ENCODE measurements at regions not wholly inside any gene's neighbourhood (a gene's known extent, or its start where the extent isn't known, plus 50 kb on each side); places are given as distances from the start of the nearest gene placed in this dataset.

DNA sequence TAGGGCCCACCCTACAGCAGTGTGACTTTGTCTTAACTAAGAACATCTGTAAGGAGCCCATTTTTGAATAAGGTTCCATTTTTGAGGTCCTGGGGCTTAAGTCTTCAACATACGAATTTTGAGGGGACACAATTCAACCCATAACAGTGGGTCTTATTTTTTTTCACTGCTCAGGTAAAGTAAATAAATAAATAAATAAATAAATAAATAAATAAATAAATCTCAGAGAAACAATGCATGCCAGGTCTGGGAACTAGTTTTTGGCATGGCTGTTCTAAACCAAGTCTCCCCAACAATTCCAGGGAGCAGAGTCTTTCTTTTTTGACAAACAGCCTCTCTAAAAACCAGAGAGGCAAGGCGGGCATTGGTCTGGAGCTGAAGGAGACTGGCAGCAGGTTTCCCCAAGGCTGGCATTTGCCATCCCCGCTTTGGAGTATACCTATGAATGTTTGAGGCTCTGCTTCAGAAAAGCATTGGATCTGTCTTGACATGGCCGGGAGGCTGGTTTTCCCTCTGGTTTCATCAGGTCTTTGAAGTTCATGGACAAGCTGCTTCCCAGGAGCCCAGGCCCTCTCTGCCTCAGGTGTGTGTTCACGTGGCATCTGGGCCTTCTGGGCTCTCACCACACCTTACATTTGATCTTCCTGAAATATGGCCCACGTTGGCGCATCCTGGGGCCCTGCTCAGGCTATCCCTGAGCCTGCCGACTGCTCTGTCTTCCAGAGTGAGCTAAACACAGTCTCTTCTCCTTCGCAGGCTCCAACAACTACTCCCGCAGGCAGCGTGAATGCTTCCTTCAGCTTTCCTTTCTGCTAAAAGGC, 545.2 kb downstream of the BCL11B start:
- DNase-seq (ENCODE audit: low read depth in 2 of 3, low spot score in 2 of 3) = no peak

DNA sequence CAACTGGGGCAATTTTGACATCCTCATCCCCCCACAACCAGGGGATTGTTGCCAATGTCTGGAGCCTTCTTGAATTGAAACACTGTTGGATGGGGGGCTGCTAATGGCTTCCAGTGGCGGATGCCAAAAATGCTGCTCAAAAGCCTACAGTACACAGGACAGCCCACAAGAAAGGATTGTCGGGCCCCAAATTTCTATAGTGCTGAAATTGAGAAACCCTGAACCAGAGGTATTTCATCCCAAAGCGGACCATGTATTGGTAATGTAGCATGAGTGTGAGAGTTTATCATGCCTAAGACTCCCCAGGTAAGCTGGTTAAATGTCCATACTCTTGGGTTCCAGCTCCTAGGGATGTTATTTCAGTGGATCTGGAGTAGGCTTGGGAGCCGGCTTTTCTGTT, 544.0 kb downstream of the BCL11B start:
- DNase-seq (ENCODE audit: low read depth in 2 of 3, low spot score in 2 of 3) = no peak

DNA sequence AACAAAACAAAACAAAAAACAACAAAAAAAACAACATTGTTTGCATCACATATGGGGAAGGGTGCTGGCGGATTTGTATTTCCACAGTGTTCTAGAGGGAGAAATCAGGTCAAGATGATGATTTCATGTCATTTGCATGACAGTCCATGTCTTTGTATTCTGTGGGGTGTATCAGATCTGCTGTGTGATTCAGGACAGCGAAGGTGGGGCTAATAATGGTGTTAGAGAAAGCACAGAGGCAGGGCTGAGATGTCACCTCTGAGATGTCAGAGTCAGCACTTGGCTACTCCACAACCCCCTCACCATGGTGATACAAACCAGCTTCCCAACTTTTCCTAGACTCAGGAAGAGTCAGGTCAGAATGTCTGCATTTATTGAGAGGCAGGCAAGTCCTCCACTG, 543.2 kb downstream of the BCL11B start:
- DNase-seq (ENCODE audit: low read depth in 2 of 3, low spot score in 2 of 3) = no peak

DNA sequence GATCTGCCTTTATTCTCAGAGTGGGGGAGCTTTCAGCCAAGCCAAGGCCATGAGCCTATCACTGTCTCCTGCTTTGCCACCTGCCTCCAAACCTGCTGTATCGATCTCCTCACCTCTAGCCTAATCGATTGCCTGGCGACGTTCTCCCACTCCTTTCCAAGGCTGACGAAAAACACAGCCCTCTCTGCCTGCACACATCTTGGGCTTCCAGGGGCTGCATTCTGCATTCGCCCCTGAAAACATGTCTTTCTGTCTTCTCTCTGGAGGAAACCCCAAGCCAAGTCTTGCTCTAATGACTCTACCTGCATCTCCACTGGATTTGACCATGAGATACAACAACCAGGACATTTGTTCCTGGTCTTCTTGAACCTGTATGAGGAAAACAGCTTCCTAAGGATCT, 540.7 kb downstream of the BCL11B start:
- DNase-seq (ENCODE audit: low read depth in 2 of 3, low spot score in 2 of 3) = no peak

DNA sequence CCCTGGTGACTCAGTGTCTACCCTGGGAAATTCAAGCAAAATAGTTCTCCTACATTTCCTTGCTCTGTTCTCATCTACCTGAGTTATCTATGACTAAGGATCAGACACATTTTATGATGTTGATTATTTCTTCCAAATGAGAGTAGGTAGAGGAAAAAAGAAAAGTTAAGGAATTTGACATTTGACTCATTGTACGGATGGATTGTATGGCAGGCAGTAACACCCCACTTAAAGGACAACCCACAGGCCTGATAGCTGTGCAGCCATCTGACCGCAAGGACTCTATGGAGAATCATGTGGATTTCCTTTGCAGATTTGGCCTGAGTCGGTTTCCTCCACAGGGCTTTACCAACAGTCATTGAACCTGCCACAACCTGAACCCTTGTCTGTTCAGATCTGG, 540.3 kb downstream of the BCL11B start:
- DNase-seq (ENCODE audit: low read depth in 2 of 3, low spot score in 2 of 3) = no peak

DNA sequence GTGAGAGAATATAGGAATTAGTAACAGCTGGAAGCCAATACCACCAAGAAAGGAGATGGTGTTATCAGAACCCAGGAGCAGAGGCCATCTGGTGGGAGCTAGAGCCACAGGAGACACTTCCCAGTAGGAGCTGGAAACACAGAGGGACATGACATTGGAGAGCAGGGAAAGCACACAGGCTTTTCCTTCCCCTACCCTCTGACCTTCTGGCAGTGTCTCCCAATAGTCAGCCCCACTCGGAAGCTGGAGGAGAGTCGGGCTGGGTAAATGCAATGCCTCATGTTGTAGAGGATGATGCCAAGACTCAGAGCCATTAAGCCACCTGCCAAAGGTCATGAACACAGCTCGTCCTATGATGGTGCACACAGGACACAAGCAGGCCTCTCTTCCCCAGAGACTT, 538.5 kb downstream of the BCL11B start:
- DNase-seq (ENCODE audit: low read depth in 2 of 3, low spot score in 2 of 3) = no peak

DNA sequence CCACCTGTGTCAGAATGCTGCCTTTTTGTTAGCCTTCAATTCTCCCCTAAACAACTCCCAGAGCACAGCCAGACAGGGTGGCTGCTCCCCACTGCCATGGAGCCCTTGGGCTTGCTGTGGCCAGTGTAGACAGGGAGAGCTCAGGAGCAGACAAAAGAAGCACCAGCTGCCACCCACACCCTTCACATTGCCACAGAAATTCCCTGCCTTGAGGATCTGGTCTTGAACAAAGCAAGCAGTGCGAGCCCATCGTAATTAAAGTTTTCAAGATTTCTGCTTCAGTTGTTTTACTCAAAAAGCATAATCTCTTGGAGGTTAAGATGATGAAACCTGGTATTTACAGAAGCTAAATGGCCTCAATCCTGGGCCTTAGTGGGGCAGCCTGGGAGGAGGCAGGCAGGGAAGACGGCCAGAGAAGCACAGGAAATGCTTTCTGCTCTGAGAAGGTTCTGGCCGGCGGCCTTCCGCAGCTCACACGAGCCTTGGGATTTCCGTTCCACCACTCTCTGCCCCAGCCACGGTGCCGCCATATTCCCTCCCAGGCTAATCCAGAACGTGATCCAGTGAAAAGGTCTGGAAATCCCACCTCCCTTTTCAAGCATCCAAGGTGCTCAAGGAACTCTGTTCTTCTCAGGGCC, 535.2 kb downstream of the BCL11B start:
- DNase-seq (ENCODE audit: low read depth in 2 of 3, low spot score in 2 of 3) = no peak

DNA sequence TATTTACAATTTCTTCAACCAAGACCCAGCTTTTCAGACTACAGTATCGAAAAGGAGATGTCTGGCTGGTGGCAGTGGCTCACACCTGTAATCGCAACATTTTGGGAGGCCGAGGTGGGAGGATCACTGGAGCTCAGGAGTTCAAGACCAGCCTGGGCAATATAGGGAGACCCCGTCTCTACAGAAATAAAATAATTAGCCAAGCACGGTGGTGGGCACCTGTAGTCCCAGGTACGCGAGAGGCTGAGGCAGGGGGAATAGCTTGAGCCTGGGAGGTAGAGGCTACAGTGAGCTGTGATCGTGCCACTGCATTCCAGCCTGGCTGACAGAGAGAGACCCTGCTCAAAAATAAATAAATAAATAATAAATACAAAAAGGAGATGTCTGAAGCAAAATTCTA, 530.5 kb downstream of the BCL11B start:
- no peak for DNase-seq (ENCODE audit: low read depth in 2 of 3, low spot score in 2 of 3)

DNA sequence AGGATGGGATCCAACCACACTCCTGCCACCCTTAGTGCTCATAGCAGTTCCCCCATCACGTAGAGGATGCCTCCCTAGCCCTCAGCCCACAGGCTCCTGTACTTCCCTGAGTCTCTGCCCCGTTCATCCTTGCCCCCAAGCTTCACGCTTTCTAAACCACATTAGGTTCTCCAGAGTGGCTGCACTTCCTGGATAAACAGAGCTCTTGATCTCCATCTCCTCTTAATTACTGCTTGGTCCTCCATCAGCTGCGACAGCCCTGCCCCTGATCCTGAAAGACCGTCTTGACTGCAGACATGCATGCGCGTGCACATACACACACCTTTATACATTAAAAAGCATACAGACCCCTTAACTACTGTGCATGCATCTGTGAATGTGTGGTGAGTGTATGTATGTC, 530.0 kb downstream of the BCL11B start:
- no peak for DNase-seq (ENCODE audit: low read depth in 2 of 3, low spot score in 2 of 3)

DNA sequence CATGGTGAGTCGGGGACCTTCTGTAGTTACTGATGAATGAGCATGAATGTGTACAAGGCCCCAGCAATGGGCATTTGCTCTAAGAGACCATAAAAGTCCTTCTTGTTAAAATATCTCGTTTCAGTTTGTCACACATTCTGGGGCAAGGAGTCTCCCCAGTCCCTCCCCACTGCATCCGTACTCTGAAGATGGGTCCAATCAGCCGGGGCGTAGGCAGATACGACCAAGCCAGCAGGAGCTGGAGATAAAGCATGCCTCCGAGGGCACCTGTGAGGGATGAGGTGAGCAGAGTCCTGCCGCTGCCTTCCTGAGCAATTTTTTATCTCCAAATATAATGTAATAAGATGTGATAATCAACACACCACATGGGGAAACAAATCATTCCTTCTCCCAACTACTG, 528.5 kb downstream of the BCL11B start:
- DNase-seq (ENCODE audit: low read depth in 2 of 3, low spot score in 2 of 3) = no peak

DNA sequence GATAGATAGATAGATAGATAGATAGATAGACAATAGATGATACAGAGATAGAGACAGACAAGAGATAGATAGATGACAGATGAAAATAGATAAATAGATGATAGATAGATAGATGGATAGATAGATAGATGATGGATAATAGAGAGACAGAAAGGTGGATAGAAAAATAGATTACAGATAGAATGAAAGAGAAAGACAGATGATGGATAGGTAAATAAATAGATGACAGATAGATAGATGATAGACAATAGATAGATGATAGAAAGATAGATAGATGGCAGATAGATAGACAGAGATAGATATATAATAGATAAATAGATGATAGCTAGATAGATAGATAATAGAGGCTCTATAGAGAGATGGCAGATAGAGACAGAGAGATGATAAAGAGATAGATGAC, 523.0 kb downstream of the BCL11B start:
- no peak for DNase-seq (ENCODE audit: low read depth in 2 of 3, low spot score in 2 of 3)

DNA sequence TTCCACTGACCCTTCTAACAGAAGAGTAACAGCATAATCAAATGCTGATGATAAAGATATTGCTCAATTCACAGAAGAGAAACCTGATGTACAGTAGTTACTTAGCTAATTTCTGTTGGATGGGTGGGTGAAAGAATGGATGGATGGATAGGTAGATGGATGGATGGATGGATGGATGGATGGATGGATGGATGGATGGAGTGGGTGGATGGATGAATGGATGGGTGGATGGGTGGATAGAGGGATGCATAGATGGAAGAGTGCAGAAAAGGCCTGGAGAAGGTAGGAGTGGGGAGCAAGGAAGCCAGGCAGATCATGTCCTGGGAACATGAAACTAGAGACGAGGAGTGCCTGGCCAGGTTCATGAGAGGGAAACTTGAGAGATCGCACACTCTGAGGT, 520.9 kb downstream of the BCL11B start:
- no peak for DNase-seq (ENCODE audit: low read depth in 2 of 3, low spot score in 2 of 3)

DNA sequence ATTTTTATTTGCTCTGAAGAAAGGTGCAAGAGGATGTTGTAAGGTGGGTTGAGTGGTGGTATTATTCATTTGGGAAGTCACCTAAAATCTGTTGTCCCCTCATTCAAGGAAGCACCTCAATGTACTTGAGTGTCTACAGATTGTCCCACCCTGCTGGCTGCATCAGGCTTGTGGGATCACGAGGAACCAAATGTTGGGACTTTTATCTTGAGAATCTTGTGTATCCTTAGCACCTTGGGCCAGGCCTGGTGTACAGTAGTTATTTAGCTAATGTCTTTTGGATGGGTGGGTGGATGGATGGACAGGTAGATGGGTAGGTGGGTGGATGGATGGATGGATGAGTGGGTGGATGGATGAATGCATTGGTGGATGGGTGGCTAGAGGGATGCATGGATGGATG, 519.3 kb downstream of the BCL11B start:
- DNase-seq (ENCODE audit: low read depth in 2 of 3, low spot score in 2 of 3) = no peak

DNA sequence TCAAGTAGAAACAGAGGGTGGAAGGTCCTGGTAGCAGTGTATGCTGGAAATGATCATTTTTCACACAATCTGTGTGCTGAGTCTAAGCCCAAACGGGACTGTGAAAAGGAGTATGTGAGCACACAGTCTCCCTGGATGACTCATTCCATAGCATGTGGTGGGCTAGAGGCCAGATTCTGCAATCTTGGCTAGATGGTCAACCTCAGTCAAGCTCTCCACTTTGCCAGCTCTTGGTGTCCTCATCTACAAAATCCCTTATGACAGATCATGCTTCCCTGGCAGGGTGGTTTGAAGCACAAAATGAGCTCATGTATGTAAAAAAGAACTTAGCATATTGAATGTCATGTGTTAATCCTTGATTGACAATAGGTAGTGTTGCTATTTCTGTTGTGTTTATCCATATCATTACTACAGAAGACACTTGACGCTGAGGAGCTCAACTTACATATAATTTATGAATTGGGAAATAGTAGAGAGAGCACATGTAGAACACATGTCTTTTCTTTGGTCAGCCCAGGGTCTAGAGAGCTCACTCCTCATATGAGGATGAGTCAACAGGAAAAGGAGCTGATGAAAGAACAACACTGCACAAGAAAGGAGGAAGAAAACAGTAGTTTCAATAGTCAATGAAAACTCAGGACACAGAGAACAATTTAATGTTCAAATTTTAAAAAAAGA, 517.5 kb downstream of the BCL11B start:
- no peak for DNase-seq (ENCODE audit: low read depth in 2 of 3, low spot score in 2 of 3)

DNA sequence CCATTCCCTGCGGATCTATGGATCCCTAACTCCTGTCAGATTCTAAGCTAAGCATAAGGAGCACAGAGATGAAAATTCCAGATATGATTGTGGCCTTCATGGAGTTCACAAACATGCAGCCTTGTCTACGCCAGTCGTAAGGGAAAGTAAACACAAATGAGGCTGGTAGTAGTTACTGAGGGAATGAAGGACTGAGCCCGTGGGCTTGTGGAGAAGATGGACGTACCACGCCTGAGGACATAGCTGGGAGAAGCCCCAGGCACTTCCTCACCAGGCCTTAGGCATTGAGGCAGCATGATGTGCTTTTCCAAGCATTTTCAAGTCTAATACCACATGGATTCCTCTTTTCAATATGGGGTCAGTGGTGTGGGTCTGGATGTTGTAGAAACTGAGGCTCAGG, 515.2 kb downstream of the BCL11B start:
- DNase-seq (ENCODE audit: low read depth in 2 of 3, low spot score in 2 of 3) = no peak

DNA sequence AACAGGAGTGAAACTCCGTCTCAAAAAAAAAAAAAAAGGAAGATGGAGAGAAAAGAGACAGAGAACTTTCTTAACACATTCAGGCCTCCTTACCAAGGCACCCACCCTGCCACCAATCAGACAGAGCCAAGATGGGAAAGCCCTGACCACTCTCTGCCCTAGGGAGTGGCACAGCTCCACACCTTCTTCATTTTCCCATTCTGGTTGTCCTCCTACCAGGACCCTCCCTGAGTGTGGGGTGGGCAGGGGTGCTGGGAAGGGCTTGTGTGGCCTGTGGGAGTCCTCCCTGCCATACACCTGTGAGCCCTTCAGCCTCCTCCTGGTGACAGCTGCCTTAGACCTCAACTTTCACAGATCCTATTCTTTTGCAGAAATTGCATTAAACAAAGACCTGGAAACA, 513.6 kb downstream of the BCL11B start:
- DNase-seq (ENCODE audit: low read depth in 2 of 3, low spot score in 2 of 3) = no peak

DNA sequence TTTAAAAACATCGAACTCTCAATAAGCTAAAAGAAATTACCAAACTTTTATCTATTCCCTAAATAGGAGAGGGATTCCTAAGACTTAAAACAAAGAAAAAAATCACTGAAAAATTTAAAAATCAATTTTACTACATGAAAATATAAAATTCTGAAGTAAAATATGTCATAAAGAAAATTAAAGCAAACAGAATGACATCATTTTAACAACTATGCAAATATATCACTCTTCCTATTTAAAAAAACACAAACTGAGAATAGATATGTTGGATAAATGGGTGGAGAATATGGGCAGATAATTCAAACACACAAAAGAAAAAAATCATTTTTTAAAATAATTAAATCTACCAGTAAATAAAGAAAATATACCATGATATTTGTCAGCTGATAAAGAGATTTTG, 510.0 kb downstream of the BCL11B start:
- no peak for DNase-seq (ENCODE audit: low read depth in 2 of 3, low spot score in 2 of 3)

DNA sequence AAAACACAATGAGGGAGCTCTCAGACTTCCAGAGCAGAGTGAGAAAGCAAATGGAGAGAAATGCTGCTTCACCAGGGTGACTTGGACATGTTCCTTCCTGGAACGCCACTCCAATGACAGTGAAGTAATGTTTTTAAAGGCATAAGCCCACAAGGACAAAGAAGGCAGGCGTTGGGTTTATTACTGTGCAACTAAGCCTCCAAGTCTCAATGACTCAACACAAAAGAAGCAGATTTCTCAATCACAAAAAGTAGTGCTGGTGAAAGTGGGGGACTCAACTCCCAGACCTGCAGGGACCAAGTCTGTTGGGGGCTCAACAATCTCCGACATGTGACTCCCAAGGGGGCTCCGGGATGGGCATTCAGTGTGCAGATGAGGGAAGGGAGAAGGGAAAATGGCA, 505.2 kb downstream of the BCL11B start:
- no peak for DNase-seq (ENCODE audit: low read depth in 2 of 3, low spot score in 2 of 3)

DNA sequence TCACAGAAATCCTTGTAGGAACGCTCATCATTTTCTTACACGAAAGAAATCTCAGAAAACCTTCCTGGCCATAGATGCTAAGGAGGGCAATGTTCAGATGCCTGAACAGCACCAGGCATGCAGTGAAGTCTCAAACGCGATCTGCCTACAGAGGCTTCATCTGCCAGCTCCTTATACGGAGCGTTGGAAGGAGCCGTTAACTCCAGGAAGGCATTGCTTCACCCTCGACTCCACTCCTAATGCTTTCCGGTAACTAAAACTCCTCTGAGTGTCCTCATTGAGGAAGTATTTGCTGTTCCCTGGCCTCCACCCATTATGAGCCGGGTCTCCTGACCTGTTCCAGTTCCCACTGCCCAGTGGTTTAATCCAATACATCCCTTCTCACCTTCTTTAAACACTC, 502.7 kb downstream of the BCL11B start:
- no peak for DNase-seq (ENCODE audit: low read depth in 2 of 3, low spot score in 2 of 3)

DNA sequence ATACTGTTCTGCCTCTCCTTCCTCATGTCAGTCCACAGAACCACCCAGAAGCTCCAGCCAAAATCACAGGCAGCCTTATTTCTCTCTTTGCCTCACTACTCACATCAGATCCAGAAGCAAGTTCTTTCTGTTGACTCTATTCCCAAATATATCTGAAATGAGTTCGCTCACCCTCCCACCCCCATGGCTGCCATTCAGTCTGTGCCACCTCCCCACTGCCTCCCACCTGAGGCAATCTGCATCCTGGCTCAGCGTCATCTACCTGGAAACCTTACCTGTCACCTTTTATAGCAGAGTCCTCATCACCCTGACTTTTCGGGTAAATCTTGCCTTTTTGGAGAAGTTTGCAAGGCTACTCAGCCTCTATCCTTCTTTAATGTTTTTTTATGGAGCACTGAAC, 501.8 kb downstream of the BCL11B start:
- no peak for DNase-seq (ENCODE audit: low read depth in 2 of 3, low spot score in 2 of 3)

DNA sequence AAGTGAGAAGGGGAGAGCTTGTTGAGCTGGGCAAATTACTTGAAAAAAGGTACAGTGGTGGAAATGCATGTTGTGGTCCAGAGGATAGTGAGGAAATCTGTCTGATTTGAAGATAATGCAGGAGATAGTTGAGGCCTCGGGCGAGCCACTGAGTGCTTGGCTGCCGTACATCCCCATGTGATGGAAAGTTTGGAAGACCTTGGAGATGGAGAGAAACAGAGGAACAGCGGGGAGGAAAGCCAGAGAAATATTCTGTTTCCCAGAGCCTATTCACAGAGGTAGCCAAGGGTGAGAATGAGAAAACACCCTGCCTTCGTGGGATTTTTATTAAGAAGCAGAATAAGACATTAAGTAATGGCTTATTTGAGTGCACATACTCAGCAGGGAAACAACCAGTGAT, 498.2 kb downstream of the BCL11B start:
- no peak for DNase-seq (ENCODE audit: low read depth in 2 of 3, low spot score in 2 of 3)

DNA sequence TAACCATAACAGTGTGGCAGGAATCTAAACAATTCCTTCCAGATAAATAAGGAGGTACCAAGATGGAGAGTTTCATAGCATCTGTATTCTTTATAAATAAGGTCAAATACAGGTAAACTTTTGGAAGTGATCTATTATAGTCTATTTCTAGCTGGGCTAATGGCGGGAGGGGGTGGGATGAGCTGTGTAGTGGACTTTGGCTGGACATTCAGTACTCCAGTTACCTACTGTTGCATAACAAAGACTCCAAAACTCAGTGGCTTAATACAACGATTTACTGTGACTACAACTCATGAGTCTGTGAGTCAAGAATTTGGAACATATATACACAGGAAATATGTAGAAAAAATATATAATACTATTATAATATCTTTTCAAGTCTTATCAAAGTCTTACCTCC, 496.1 kb downstream of the BCL11B start:
- DNase-seq (ENCODE audit: low read depth in 2 of 3, low spot score in 2 of 3) = no peak

Measured in hematopoietic multipotent progenitor cell (in vitro differentiated cells).